GM11168 (cell line): ENCODE measurements at regions not wholly inside any gene's neighbourhood (a gene's known extent, or its start where the extent isn't known, plus 50 kb on each side); places are given as distances from the start of the nearest gene placed in this dataset.

Source experiments
- in situ Hi-C: fragments of 300-500 bp; cut with MboI; formaldehyde crosslinking; loops from one replicate; pipeline ENCODE4 v1.12.0; 2022; ENCODE audit warnings: low sequenced_read_pairs; ENCODE audit not compliant: unreplicated experiment

GRCh38 chr1:244187310-244187709 is 136.2 kb downstream of the ZBTB18 start:
- in situ Hi-C loops, result no loop called here

GRCh38 chr1:244191581-244191980 is 140.5 kb downstream of the ZBTB18 start:
- in situ Hi-C loops, result no loop called here

- in situ Hi-C loops, result no loop called here
Measured at GRCh38 chr1:244192325-244192724, 141.2 kb downstream of the ZBTB18 start.

GRCh38 chr1:244196571-244197285 is 145.6 kb downstream of the ZBTB18 start:
- in situ Hi-C loops, result no loop called here

- in situ Hi-C loops, result no loop called here
Measured at GRCh38 chr1:244197851-244198375, 146.8 kb downstream of the ZBTB18 start.

GRCh38 chr1:244199902-244200301 is 148.8 kb downstream of the ZBTB18 start:
- in situ Hi-C loops, result no loop called here

GRCh38 chr1:244200596-244200995 is 149.5 kb downstream of the ZBTB18 start:
- in situ Hi-C loops, result no loop called here

- in situ Hi-C loops, result no loop called here
Measured at GRCh38 chr1:244201750-244202149, 150.7 kb downstream of the ZBTB18 start.

GRCh38 chr1:244204004-244204403 is 152.9 kb downstream of the ZBTB18 start:
- in situ Hi-C loops, result no loop called here

- in situ Hi-C loops, result no loop called here
Measured at GRCh38 chr1:244205171-244205570, 154.1 kb downstream of the ZBTB18 start.

GRCh38 chr1:244205906-244206305 is 154.8 kb downstream of the ZBTB18 start:
- in situ Hi-C loops, result no loop called here

- in situ Hi-C loops, result no loop called here
Measured at GRCh38 chr1:244207042-244207934, 156.2 kb downstream of the ZBTB18 start.

- in situ Hi-C loops, result no loop called here
Measured at GRCh38 chr1:244207935-244208244, 156.8 kb downstream of the ZBTB18 start.

- in situ Hi-C loops, result no loop called here
Measured at GRCh38 chr1:244209955-244210354, 158.9 kb downstream of the ZBTB18 start.

GRCh38 chr1:244210884-244211558 is 159.9 kb downstream of the ZBTB18 start:
- in situ Hi-C loops, result no loop called here

- in situ Hi-C loops, result no loop called here
Measured at GRCh38 chr1:244211559-244211944, 160.5 kb downstream of the ZBTB18 start.

GRCh38 chr1:244212219-244212618 is 161.1 kb downstream of the ZBTB18 start:
- in situ Hi-C loops, result no loop called here

GRCh38 chr1:244212797-244213475 is 161.9 kb downstream of the ZBTB18 start:
- in situ Hi-C loops, result no loop called here

- in situ Hi-C loops, result no loop called here
Measured at GRCh38 chr1:244214009-244214967, 163.2 kb downstream of the ZBTB18 start.
